GM19455 (cell line): ENCODE measurements at regions not wholly inside any gene's neighbourhood (a gene's known extent, or its start where the extent isn't known, plus 50 kb on each side); places are given as distances from the start of the nearest gene placed in this dataset.

Experiments
- ATAC-seq: cut with Tn5 transposase; IDR thresholded peaks from one replicate; pipeline ENCODE4 v1.9.1; 2021; ENCODE audit not compliant: unreplicated experiment

- ATAC-seq: no peak
These were observed 147.2 kb upstream of the HAAO start for GRCh38 chr2:42939411-42940206.

- ATAC-seq: no peak
These were observed 146.4 kb upstream of the HAAO start for GRCh38 chr2:42938671-42939370.

GRCh38 chr2:42937171-42937875, 144.9 kb upstream of the HAAO start:
- no peak for ATAC-seq

GRCh38 chr2:42935692-42936671, 143.6 kb upstream of the HAAO start:
- ATAC-seq: no peak

GRCh38 chr2:42934580-42935186, 142.3 kb upstream of the HAAO start:
- no peak for ATAC-seq

- ATAC-seq: no peak
These were observed 141.5 kb upstream of the HAAO start for GRCh38 chr2:42933824-42934254.

GRCh38 chr2:42932271-42933151, 140.1 kb upstream of the HAAO start:
- no peak for ATAC-seq

- no peak for ATAC-seq
These were observed 139.4 kb upstream of the HAAO start for GRCh38 chr2:42931818-42932195.

- no peak for ATAC-seq
These were observed 138.9 kb upstream of the HAAO start for GRCh38 chr2:42931146-42931817.

GRCh38 chr2:42930025-42930581, 137.7 kb upstream of the HAAO start:
- no peak for ATAC-seq

GRCh38 chr2:42929546-42930024, 137.2 kb upstream of the HAAO start:
- ATAC-seq: no peak

GRCh38 chr2:42928692-42929545, 136.5 kb upstream of the HAAO start:
- no peak for ATAC-seq

- no peak for ATAC-seq
These were observed 135.8 kb upstream of the HAAO start for GRCh38 chr2:42928161-42928691.

GRCh38 chr2:42927334-42928160, 135.2 kb upstream of the HAAO start:
- ATAC-seq: no peak

- ATAC-seq: no peak
These were observed 134.3 kb upstream of the HAAO start for GRCh38 chr2:42926434-42927333.
